SU-DHL-6 (cell line): ENCODE measurements at regions not wholly inside any gene's neighbourhood (a gene's known extent, or its start where the extent isn't known, plus 50 kb on each side); places are given as distances from the start of the nearest gene placed in this dataset.

Experiments used
- CTCF ChIP-seq: fragments of 200-600 bp; sonication (generic); IDR thresholded peaks from one replicate; pipeline ENCODE4 v1.5.1; 2017; ENCODE audit warnings: antibody characterized with exemption, mild to moderate bottlenecking, low read length, moderate library complexity; ENCODE audit not compliant: insufficient read depth, poor library complexity, severe bottlenecking
- EZH2phosphoT487 ChIP-seq: fragments of 200-600 bp; sonication (generic), shearing (Covaris generic); conservative IDR thresholded peaks from 2 replicates; pipeline ENCODE4 v1.6.1; 2018; ENCODE audit warnings: mild to moderate bottlenecking, antibody characterized with exemption, low read length, moderate library complexity, mixed read lengths

GRCh38 chr6:67766057-67766456, 869.0 kb upstream of the ADGRB3 start:
- TF ChIP-seq CTCF: no peak
- no peak for TF ChIP-seq EZH2phosphoT487
